Suprapubic skin (tissue), 4 donors: ENCODE measurements at regions not wholly inside any gene's neighbourhood (a gene's known extent, or its start where the extent isn't known, plus 50 kb on each side); places are given as distances from the start of the nearest gene placed in this dataset.

Experiments
- DNase-seq, 2 donors: peaks; one replicate each; pipeline ENCODE4 v3.0.0-alpha.2; 2019; ENCODE audit warnings: low spot score in 2 of 2
- H3K27ac ChIP-seq: fragments of 200-600 bp; sonication (generic); one replicate; pipeline ENCODE4 v1.5.1; 2019
- H3K27me3 ChIP-seq: fragments of 200-600 bp; sonication (generic); one replicate; pipeline ENCODE4 v1.5.1; 2019
- H3K36me3 ChIP-seq: fragments of 200-600 bp; sonication (generic); one replicate; pipeline ENCODE4 v1.5.1; 2019
- H3K4me1 ChIP-seq: fragments of 200-600 bp; sonication (generic); one replicate; pipeline ENCODE4 v1.5.1; 2019
- H3K4me3 ChIP-seq: fragments of 200-600 bp; sonication (generic); one replicate; pipeline ENCODE4 v1.5.1; 2019; ENCODE audit warnings: mild to moderate bottlenecking
- H3K9me3 ChIP-seq: fragments of 200-600 bp; sonication (generic); one replicate; pipeline ENCODE4 v1.5.1; 2019
- CTCF ChIP-seq, 2 donors: fragments of 200-600 bp in 1 of 2; fragments of 450-650 bp in 1 of 2; sonication (generic) in 1 of 2; IDR thresholded peaks; one replicate each; pipeline ENCODE4 v1.5.1; 2016 to 2019; ENCODE audit warnings: antibody characterized with exemption in 2 of 2, mild to moderate bottlenecking in 1 of 2, moderate library complexity in 1 of 2
- EP300 ChIP-seq: sonication (generic); formaldehyde crosslinking; IDR thresholded peaks from one replicate; pipeline ENCODE4 v1.6.1; 2017; ENCODE audit warnings: antibody characterized with exemption
- POLR2A ChIP-seq, 2 donors: fragments of 450-650 bp; IDR thresholded peaks; one replicate each; pipeline ENCODE4 v1.6.1; 2017; ENCODE audit warnings: antibody characterized with exemption in 2 of 2, mild to moderate bottlenecking in 2 of 2, moderate library complexity in 2 of 2
- POLR2AphosphoS5 ChIP-seq, 3 donors: sonication (generic); formaldehyde crosslinking; IDR thresholded peaks; one replicate each; pipeline ENCODE4 v1.6.1; 2017; ENCODE audit warnings: antibody characterized with exemption in 3 of 3
- WGBS: methylation state at CpG from one replicate; pipeline ENCODE4 v1.1.5; 2018; 5-methylcytosine and 5-hydroxymethylcytosine counted together

GRCh38 chr4:120132935-120133334 lies 66.3 kb upstream of the MAD2L1 start:
- DNase-seq, result no peak
- Histone ChIP-seq H3K4me1 (no peaks in the 10 kb centered on the region), H3K27ac (no peak overlapping the region), H3K4me3 (no peak overlapping the region), H3K9me3 (no peaks in the 10 kb centered on the region), H3K27me3 (no peaks in the 10 kb centered on the region), H3K36me3 (no peaks in the 10 kb centered on the region)
- WGBS, result 45% methylated on average over 2 of the region's 2 CpGs
- TF ChIP-seq EP300 (no peak), CTCF (IDR thresholded peaks at IDR 0.05) (no peak), POLR2A (IDR thresholded peaks at IDR 0.05) (no peak), POLR2AphosphoS5 (IDR thresholded peaks at IDR 0.05) (no peak)

- WGBS, result 71% methylated on average over 2 of the region's 2 CpGs
- no peak for TF ChIP-seq CTCF (IDR thresholded peaks at IDR 0.05)
- TF ChIP-seq EP300, result no peak
- no peak for TF ChIP-seq POLR2AphosphoS5 (IDR thresholded peaks at IDR 0.05)
- TF ChIP-seq POLR2A (IDR thresholded peaks at IDR 0.05), result no peak
- Histone ChIP-seq H3K27me3 (no peaks in the 10 kb centered on the region), H3K36me3 (no peaks in the 10 kb centered on the region), H3K9me3 (no peaks in the 10 kb centered on the region), H3K4me1 (no peaks in the 10 kb centered on the region), H3K4me3 (no peak overlapping the region), H3K27ac (no peak overlapping the region)
- DNase-seq, result no peak
These were observed 64.1 kb upstream of the MAD2L1 start for GRCh38 chr4:120130786-120131185.
